Stimulated activated CD4-positive, alpha-beta T cell treated with anti-CD3 and anti-CD28 coated beads, Interleukin-4, amount 100 ng/mL, for 4 hours (primary cell): ENCODE measurements at regions not wholly inside any gene's neighbourhood (a gene's known extent, or its start where the extent isn't known, plus 50 kb on each side); places are given as distances from the start of the nearest gene placed in this dataset.
"Not testable (repeated sequence)": the region's sequence is repeated elsewhere in the genome, so short reads cannot be mapped to it uniquely, and the experiment has no call there.

Experiments used
- DNase-seq, 2 experiments: peaks; one replicate each; pipeline ENCODE4 v3.0.0-alpha.2; 2020

DNA sequence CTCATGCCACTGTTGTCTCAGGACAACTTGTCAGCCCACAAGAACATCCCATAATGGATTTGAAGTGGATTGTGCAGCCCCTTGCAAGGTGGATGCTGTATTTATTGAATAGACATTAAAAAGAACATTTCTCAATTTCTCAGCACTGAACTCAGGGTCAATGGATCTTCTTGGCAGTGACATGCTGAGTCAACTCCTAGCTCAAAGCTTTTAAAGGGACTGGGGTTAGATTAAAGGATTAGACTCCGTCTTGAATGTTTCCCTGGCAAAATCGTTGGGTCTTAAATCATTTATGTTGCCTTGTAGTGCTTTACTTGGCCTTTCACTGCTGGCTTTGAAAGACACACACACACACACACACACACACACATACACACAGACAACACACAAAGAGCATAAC, 221.6 kb upstream of the PBX1 start:
- DNase-seq: no peak

DNA sequence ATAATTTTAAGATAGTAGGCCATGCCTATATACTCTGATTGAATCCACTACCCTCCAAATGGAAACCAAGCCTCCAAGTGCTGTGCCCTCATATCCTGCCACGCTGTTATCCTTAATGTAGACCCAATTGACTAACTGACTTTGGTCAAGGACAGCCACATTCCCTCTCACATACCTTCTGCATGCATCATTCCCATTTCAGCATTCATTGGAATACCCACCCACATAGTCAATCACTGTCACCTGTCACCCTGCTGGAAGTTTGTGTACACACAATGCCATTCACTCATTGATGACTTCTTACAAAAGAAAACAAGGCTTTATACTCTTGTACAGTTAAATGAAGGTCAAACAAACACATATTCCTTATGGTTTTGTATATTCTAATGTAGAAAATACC, 221.1 kb upstream of the PBX1 start:
- DNase-seq: no peak

DNA sequence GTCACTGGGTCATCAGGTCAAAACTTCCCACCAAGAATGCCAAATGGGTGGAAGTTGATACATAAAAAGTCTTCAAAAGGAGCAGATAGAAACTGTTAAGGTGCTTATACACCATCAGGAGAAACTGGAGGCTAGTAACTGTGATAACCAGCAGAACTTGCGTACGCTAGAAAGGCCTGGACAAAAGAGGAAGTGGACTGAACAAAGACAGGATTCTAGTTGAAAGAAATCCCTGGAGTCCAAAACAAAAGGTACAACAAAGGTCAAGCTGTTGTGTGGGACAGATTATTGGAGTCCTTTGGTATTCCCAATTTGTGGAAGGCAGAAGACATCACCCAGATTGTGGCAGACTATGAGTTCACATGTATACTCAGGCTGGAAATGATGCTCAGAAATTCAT, 215.8 kb upstream of the PBX1 start:
- no peak for DNase-seq

DNA sequence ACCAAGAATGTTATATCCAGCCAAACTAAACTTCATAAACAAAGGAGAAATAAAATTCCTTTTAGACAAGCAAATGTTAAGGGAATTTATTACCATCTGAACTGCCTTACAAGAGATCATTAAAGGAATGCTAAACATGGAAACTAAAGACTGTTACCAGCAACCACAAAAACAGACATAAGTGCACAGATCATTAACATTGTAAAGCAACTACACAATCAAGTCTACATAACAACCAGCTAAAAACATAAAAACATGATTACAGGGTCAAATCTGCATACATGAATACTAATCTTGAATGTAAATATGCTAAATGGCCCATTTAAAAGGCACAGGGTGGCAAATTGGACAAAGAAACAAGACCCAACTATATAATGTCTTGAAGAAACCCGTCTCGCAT, 211.0 kb upstream of the PBX1 start:
- no peak for DNase-seq

DNA sequence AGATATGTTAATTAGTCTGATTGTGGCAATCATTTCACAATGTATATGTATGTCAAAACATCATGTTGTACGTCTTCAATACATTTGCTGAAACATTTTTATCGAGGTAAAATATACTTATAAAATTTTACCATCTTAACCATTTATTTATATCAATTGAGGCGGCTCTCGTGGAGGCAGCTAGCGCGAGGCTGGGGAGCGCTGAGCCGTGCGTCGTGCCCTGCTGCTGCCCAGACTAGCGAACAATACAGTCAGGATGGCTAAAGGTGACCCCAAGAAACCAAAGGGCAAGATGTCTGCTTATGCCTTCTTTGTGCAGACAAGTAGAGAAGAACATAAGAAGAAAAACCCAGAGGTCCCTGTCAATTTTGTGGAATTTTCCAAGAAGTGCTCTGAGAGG, 202.5 kb upstream of the PBX1 start:
- no peak for DNase-seq

DNA sequence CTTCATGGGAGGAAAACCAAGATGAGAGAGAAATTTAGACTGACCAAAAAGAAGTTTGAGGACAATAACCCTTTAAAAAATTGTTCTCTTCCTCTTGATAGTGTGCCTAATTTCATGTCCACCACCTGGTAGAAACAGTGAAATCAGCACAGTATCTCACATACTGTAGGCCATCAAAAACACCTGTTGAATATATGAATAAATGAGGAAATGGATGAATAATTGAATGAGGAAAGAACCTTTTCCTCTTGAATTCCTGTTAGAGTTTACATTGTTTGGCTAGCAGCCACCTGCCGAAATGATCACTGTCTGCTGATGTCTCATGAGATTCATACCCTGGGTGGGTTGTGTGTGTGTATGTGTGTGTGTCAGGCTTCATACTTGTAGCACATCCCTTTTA, 198.7 kb upstream of the PBX1 start:
- no peak for DNase-seq

DNA sequence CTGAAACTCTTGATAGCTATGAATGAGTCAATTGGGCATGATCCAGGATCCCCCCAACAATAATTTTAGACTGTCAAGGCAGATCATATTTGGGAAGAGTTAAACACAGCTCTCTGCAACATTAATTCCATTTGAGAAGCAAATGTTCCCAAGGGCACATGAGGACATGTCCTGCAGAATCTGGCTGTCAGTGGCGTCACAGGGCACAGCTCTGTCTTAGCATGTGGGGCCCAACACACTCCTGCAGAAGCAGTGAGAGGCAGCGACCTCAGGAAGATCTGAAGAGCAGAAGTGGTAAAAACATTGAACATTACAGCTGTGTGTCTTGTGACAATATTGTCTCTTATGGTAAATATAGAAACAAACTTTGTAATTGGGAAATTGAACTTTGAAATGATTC, 197.1 kb upstream of the PBX1 start:
- no peak for DNase-seq

DNA sequence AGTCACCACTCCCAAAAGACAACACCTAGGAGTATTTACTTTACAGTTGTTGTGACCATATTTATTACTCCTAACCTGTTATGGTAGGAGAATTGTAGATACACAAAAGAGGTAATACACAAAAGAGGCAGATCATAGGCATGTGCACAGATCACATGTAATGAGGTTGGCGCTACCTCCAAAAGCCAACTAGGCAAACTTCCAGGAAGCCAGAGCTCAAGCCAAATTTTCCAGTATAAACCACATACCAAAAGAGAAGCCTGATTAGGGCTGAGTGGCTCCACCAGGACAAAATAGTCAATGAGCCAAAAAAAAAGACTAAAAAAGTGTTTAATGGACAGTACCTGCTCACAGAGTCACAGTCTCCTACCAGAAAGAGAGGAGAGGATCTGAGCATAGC, 195.0 kb upstream of the PBX1 start:
- DNase-seq: no peak

DNA sequence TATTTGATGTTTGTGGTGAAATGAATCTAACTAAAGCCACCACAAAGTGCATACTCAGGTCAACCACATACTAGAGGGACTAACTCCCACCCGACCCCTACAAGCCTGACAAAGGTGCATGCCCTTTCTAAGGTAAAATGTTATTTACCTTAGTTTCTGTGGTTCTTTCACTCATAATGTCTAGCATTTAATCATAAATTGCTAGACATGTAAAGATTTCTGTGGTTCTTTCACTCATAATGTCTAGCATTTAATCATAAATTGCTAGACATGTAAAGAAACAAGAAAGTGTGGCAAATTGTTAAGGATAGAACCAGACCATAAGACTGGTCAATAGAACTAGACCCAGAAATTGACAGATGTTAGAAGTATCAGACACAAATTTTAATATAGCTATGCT, 193.0 kb upstream of the PBX1 start:
- DNase-seq: no peak

DNA sequence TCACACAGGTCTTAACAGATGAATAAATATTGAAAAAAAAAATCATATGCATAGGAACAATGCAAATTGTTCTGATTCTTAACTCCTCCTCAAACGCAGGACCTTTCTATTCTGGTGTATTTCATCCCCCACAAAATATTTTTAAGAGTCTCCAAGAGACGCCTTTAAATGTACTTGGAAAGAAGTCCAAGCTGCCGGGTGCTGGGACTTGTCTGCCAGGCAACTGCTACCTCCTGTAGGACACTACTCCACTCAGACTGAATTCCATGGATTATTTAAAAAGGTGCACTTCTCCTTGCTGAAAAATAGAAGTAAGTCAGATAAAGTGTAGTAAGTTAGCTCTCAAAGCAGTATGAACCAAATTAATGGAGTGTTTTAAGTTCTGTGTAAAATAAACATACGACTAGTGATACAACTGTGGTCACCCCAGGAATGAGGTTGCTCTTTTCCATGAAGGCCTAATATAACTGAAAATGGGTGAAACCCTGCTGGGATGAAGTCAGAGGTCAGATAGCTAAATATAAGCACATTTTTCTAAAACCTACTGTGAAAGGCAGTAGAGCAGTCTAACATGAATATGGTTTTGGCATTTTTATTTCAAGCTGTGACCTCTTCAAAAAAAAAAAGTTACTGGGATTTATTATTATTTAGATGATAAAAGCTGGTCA, 189.2 kb upstream of the PBX1 start:
- DNase-seq: no peak

DNA sequence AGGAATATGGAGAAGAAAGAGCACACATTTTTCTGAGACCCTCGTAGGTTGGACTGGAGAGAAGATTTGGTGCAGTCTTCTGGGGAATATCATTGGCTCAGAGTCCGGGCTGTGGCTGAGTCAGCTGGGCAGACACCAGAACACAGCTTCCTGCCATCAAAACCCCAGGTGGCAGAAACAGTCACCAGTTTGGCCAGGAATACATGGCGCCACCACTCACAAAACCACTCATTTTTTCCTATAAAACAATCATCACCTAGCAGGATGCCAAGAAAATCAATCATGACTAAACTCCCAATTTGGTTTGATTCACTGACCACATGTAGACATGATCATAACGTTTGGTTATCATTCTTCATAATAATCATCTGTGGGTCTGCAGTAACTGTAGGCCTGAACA, 178.1 kb upstream of the PBX1 start:
- no peak for DNase-seq

DNA sequence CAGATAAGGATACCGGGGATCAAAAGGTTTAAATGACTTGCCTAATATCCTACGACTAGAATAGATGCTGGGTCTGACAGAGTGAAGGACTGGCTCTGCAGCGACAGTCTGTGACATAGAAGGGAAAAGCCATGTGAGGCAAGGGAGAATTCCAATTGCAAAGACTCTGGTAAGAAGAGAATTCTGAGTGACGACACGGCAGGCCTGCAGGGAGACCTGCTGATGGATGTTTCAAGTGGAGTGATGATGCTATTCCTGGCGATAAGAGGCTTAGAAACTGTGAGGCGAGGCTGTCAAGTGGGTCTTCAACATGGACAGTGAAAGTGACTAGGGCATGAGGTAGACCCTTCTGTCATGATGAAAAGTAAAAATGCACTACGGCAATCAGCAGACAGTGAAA, 176.6 kb upstream of the PBX1 start:
- DNase-seq: no peak

DNA sequence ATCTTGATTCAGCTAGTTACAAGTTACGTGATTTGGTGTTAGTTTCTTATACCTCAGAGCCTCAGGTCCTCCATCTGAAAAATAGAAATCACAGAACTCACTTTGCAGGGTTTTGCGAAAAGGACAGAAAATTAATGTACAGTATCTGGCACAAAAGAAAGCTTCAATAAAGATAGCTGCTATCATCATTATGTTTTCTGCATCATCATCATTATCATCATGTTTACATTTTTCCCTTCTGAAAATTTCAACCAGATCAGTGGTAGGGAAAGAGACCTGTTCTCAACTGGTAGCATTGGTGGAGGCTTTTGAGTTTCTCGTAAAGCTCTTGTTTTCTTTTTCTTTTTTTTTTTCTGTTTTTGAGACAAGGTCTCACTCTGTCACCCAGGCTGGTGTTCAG, 174.7 kb upstream of the PBX1 start:
- DNase-seq: no peak

DNA sequence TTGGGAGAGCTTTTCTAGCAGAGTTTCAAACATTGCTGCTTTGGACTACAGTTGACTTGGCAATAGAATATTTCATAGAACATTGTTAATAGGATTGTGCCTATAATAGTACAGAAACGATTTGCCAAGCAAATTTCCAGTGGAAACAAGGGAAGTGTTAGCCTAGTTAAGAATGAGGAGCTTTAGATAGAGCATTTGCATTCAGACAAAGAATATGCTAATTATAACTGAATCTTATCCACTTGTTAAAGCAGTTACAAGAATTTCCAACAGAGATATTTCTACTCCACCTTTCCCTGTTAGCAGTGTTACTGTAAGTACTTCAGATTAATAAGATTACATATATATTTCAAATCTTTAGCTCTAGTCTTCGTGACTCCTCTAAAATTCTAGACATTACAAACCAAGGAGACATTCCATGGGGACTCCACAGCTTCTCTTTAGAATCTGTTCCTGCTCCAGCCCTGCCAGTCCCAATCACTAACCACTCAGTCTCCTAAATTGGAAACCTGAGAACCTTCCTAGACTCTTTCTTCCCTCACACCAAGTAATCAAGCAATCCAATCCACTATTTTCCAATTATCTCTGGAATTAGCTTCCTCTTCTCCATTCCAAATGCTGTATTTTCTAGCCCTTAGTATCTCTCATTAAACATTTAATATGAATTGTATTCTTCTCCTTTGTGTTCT, 141.8 kb upstream of the PBX1 start:
- no peak for DNase-seq

DNA sequence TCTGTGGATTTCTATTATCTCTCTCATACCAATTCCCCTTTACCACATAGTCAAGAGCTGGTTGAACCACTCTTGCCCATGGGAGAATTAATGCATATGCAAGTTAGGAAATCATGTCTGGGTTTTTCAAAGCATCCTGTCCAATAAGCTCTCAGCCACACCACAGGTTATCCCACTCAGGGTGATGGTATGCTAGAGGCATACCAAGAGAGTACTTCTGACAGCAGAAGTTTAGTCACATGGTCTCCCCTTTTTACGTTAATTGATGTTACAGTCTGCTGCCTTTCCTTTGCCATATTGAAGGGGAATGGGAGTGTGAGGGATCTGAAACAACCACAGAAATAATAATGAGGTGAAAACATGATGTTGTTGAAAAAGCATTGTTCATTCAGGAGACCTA, 135.8 kb upstream of the PBX1 start:
- DNase-seq: no peak

DNA sequence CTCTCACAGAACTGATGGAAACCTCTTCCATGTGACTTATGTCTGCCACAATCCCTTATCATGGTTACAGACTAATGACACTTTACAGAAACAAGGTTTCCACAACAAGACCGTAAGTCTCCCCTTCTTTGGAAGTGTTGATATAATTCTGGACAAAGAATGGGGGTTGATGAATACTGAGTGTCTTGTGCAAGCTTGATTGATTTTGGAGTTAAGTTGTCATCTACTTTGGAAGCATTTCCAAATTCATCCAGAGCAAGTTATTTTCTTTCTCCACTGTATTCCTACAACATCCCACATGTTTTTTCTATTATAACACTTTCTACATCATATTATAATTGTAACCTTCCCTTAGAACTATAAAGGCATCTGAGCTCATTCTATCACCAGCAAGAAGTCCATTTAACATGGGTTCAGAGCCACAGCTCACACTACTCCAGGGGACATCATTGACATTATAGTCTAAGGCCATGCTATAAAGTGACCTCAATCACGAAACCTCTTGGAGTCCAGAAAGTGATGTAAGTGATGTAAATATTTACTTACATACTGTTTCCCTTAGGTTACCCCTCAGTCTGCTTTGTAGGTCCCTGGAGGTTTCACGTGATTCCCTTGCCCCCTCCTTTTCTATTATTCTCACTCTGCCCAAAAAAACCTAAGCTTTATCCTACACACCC, 125.7 kb upstream of the PBX1 start:
- DNase-seq: no peak

DNA sequence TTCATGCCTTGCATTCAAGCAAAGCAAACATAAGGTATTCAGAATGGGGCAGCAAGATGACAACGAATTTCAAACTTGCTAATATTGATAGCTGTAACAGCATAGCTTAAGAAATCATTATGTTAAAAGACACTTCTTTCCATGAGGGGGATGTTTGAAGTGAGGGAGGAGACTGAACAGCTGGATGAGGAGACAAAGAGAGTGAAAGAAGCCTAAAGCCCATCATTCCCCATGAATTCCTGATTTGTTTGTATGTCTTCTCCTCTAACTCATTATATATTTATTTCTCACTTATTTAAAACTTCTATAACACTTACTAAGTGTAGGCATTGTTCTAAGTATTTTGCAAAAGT, 125.2 kb upstream of the PBX1 start:
- no peak for DNase-seq

DNA sequence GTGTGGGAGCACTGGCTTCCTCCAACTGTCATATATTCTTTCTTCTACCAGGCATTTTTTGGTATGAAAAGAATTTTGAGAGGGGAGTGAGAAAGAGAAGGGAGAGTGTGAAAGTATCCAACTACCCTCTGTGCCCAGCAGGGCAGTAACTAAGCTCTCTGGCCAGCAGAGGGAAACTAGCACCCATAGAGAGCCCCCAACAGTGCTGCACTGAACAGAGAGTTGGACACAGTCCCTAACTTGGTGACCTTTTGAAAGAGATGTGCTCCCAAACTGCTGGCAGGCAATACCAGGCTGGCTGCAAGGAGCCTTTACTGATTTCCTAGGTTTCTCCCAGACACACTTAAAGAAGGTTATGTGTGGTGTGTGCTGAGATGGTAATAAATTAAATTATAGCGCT, 118.8 kb upstream of the PBX1 start:
- no peak for DNase-seq

DNA sequence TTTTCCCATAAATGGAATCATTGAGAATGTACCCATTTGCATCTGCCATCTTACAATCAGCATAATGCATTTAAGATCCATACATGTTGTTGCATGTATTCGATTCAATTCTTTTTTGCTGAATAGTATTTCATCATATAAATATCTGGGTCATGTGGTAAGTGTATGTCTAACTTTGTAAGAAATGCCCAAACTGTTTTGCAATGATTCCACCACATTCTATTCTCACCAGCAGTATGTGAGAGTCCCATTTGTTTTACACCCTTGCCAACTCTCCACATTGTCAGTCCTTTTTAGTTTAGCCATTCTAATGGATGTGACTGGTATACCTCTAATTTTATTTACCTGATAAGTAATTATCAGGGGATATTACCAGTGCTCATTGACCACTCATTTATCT, 115.8 kb upstream of the PBX1 start:
- no peak for DNase-seq

DNA sequence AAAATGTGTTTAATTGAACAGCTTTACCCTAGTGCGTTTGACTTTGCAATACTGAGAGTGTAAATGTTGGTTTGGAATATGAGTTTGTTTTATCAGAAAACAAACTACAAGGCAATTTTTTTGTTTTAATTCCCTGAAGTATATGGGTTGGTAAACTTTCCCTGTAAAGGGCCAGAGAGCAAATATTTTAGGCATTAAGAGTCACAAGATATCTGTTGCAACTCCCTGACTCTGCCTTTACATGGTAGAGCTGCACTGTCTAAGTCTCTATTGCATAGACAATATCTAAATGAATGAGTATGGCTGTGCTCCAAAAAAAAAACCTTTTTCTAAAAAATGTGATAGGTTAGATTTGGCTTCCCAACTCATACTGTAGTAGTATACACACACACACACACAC, 115.1 kb upstream of the PBX1 start:
- DNase-seq: no peak

DNA sequence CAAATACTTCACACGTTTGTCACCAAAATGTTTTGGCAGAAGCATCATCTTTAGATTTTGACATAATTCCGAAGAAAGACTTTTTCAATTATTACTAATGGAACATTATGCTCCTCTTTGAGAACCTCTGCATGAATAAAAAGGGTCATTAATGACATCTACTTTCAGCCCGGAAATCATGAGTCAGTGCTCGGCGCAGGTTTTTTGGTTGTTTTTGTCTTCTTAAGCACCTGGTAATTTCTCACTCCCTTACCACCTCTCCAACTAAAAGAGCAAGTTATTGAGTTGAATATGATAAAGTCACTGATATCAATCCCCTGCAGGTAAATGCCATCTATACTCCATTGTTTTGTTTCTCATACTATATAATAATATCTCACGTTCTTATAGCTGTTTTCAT, 113.0 kb upstream of the PBX1 start:
- DNase-seq: no peak

DNA sequence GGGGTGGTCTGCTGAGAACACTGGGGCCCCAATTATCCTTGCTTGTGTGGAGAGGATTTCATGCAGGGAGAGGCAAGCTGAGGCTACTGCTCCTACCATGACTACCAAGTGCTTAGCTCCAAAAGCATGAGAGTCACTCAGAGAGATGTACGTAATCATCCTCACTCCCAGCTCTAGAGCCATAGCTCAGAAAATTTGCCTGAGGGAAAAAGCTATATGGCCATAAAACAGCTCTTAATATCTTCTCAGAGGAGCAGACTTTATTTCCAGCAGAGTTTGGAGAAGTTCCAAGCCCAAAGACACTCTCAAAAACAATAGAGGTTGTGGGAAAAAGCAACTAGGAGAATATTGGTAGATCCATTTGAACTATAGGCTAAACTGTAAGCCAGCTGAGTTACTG, 106.4 kb upstream of the PBX1 start:
- no peak for DNase-seq

DNA sequence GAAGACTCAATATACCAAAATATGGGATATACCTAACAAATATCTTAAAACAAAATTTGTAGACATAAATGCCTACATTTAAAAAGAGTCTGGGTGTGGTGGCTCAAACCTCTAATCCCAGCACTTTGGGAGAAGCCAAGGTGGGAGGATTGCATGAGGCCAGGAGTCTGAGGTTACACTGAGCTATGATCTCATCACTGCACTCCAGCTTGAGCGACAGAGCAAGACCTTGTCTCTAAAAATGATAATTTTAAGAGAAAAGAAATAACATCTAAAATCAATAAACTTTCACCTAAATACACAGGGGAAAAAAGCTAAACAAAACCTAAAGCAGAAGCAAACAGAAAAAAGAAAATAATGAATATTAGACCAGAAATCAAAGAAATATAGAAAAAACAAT, 102.7 kb upstream of the PBX1 start:
- DNase-seq: no peak

DNA sequence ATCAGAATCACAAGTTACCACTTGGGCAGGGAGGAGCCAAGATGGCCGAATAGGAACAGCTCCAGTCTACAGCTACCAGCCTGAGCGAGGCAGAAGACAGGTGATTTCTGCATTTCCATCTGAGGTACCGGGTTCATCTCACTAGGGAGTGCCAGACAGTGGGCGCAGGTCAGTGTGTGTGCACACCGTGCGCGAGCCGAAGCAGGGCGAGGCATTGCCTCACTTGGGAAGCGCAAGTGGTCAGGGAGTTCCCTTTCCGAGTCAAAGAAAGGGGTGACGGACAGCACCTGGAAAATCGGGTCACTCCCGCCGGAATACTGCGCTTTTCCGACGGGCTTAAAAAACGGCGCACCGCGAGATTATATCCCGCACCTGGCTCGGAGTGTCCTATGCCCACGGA, 99.8 kb upstream of the PBX1 start:
- not testable (repeated sequence) for DNase-seq

DNA sequence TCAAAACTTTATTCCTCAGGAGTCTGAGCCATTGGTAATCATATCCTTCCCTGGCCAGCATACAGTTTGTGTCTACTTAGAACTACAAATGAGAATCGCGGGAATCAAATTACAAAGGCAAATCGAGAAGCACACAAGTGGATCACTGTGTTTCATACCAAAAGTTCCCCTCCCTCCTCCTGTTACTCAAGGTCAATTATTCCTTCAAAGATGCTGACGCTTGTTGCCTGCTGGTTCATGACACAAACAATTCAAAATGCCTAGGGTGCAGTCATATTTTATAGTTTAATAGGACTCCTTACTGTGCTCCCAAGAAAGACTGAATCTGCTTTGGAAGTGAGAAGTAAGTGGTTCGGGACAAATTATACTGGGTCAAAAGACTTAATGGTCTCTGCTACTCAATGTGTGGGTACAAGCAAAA, 93.0 kb upstream of the PBX1 start:
- no peak for DNase-seq
